ENCODE measurements at regions not wholly inside any gene's neighbourhood (a gene's known extent, or its start where the extent isn't known, plus 50 kb on each side); places are given as distances from the start of the nearest gene placed in this dataset.

DNA sequence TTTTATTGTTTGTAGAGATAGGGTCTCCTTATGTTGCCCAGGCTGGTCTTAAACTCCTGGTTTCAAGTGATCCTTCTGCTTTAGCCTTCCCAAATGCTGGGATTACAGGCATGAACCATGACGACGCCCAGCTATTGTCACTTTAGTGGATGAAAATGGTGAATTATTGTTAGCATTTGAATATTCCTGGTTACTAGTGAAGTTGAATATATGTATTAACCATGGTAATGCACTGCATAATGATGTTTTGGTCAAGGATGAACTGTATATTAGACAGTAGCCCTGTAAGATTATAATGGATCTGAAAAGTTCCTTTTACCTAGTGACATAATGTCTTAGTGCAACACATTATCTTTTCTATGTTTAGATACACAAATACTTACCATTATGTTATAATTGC, 50.4 kb upstream of the KCNAB1 start:
- Mint-ChIP-seq H3K36me3 (ENCODE audit: insufficient read depth, unreplicated experiment) (no peaks in the 10 kb centered on the region), H3K27me3 (ENCODE audit: unreplicated experiment) (peaks cover 39% of the 10 kb centered on the region), H3K4me3 (ENCODE audit: low read depth, unreplicated experiment) (no peak overlapping the region), H3K27ac (ENCODE audit: unreplicated experiment) (no peak overlapping the region), H3K9me3 (ENCODE audit: low read depth, unreplicated experiment) (no peaks in the 10 kb centered on the region), H3K4me1 (ENCODE audit: low read depth, unreplicated experiment) (no peaks in the 10 kb centered on the region)
- no peak for TF ChIP-seq CTCF (IDR thresholded peaks at IDR 0.05; ENCODE audit: unreplicated experiment)
- intact Hi-C loops (cut with micrococcal nuclease; ENCODE audit: unreplicated experiment) = no loop called here
- BruUV-seq (replicated peaks) = no TSS peak
- DNase-seq = no peak
- CTCF ChIA-PET = no interaction called here
